Neutrophil (primary cell): ENCODE measurements at regions not wholly inside any gene's neighbourhood (a gene's known extent, or its start where the extent isn't known, plus 50 kb on each side); places are given as distances from the start of the nearest gene placed in this dataset.

Experiments
- H3K27ac ChIP-seq: fragments of 200-600 bp; sonication (generic); 2 replicates; pipeline ENCODE4 v1.5.1; 2016; ENCODE audit warnings: mild to moderate bottlenecking, moderate library complexity
- H3K27me3 ChIP-seq: fragments of 200-600 bp; sonication (generic); 2 replicates; pipeline ENCODE4 v1.6.0; 2016; ENCODE audit warnings: mild to moderate bottlenecking
- H3K36me3 ChIP-seq: fragments of 200-600 bp; sonication (generic); 2 replicates; pipeline ENCODE4 v1.5.1; 2017
- H3K4me1 ChIP-seq, 2 experiments: fragments of 200-600 bp in 1 of 2; sonication (generic) in 1 of 2; 1 replicate in 1 of 2; 2 replicates in 1 of 2; pipeline versions ENCODE4 v1.5.1 to v1.6.1; 2013 to 2016; ENCODE audit warnings: low read depth in 1 of 2, low read length in 1 of 2, mild to moderate bottlenecking in 1 of 2, moderate library complexity in 1 of 2; ENCODE audit not compliant: control insufficient read depth in 1 of 2, insufficient read depth in 1 of 2
- H3K4me3 ChIP-seq, 2 experiments: fragments of 200-600 bp in 1 of 2; sonication (generic) in 1 of 2; 1 replicate in 1 of 2; 2 replicates in 1 of 2; pipeline ENCODE4 v1.5.1; 2013 to 2016; ENCODE audit warnings: low read depth in 1 of 2, low read length in 1 of 2, mild to moderate bottlenecking in 1 of 2, moderate library complexity in 1 of 2
- H3K9me3 ChIP-seq: fragments of 200-600 bp; sonication (generic); 2 replicates; pipeline ENCODE4 v1.5.1; 2016
- CTCF ChIP-seq: fragments of 200-600 bp; sonication (generic); IDR thresholded peaks from 2 replicates; pipeline ENCODE4 v1.5.1; 2016; ENCODE audit warnings: antibody characterized with exemption

- no peak for TF ChIP-seq CTCF
- Histone ChIP-seq H3K9me3 (no peaks in the 10 kb centered on the region), H3K36me3 (no peaks in the 10 kb centered on the region)
Measured at GRCh38 chr5:125396462-125396861, 650.0 kb upstream of the ZNF608 start.

DNA sequence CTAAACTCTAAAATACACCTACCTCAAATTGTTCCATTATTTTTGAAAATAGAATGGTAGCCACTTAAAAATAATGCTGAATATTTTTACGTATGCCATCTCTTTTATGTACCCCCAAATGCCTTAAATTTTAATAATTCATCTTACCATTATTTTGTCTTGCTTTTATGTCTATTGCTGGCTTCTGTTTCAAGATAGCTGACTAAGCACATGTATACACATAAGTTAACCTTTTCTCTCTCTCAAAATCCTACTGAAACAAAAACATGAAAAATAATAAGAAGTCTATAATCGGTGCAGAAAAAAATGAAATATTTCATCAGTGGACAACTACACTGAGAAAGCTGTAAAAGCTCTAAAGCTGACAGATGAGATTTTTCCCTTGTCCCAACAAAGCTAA is 652.0 kb upstream of the ZNF608 start:
- Histone ChIP-seq H3K9me3 (no peaks in the 10 kb centered on the region), H3K36me3 (no peaks in the 10 kb centered on the region), H3K4me3 (no peak overlapping the region), H3K27me3 (no peaks in the 10 kb centered on the region), H3K27ac (no peak overlapping the region), H3K4me1 (no peaks in the 10 kb centered on the region)
- no peak for TF ChIP-seq CTCF

More at GRCh38 chr5:125396462-125396861, 650.0 kb upstream of the ZNF608 start:
- Histone ChIP-seq H3K27me3 (no peaks in the 10 kb centered on the region), H3K4me1 (no peaks in the 10 kb centered on the region), H3K27ac (no peak overlapping the region), H3K4me3 (no peak overlapping the region)

DNA sequence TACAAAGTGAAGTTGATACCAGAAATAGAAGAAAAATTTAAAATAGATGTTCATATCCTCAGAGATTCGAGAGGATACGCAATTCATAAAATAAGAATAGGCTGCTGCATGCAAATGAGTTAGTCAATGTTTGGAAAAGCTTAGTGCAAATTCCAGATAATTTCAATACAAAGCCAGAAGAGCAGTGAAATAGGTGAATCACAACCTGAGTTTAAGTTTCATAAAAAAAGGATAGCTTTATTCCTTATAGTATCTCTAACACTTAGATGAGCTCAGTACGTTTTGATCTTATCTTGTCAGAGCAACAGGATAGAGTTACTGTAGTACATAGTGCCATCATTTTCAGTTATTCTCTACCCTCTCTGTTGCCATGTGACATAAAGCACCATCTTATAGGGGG is 653.4 kb upstream of the ZNF608 start:
- Histone ChIP-seq H3K27me3 (no peaks in the 10 kb centered on the region), H3K9me3 (no peaks in the 10 kb centered on the region), H3K4me1 (no peaks in the 10 kb centered on the region), H3K36me3 (no peaks in the 10 kb centered on the region), H3K4me3 (no peak overlapping the region), H3K27ac (no peak overlapping the region)
- TF ChIP-seq CTCF = no peak

DNA sequence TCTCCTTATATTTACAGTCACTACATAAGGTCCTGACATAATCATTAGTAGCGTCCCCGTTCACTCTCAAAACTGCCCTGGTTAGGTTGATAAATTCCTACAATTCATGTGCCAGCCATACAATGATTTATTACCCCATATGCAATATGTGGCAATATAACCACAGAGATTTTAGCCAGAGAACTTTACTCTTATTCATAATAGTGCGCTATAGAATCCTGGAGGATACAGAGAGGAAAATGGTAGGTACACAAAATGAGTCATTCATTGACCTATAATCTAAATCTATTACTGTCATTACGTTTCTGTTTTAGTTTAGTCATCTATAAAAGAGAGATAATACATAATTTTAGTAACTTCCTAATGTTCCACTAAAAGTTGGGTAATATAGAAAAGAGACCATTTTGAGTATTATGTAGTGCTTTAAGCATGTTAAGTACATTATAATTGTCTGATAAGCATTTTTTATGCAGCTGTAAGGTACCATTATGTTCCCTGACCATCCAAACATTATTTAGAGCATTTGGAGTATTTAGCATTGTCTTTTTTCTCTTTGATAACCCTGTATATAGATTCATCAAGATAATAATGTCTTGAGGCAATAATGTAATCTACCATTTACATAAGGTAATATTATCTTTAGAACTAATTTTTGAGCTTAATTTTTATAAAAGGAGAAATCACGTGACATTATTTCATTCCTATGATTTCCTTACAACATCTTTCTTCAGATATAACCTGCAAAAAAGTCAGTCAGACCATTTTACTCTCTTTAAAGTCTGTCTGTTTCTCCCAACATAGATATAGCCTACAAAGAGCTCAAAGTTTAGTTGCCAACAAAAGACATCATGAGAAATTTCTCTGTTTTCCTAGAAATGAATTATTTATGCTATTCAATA is 655.5 kb upstream of the ZNF608 start:
- no peak overlapping the region for H3K27ac ChIP-seq
- no peaks in the 10 kb centered on the region for H3K36me3 ChIP-seq
- no peak for TF ChIP-seq CTCF
- no peaks in the 10 kb centered on the region for H3K9me3 ChIP-seq
- H3K27me3 ChIP-seq = no peaks in the 10 kb centered on the region
- H3K4me3 ChIP-seq = no peak overlapping the region
- H3K4me1 ChIP-seq = no peaks in the 10 kb centered on the region

GRCh38 chr5:125402787-125403186 is 656.3 kb upstream of the ZNF608 start:
- Histone ChIP-seq H3K4me3 (no peak overlapping the region), H3K27ac (no peak overlapping the region), H3K27me3 (no peaks in the 10 kb centered on the region), H3K9me3 (no peaks in the 10 kb centered on the region), H3K4me1 (no peaks in the 10 kb centered on the region), H3K36me3 (no peaks in the 10 kb centered on the region)
- no peak for TF ChIP-seq CTCF
